Left hindlimb (tissue), 1 donor: ENCODE measurements at regions not wholly inside any gene's neighbourhood (a gene's known extent, or its start where the extent isn't known, plus 50 kb on each side); places are given as distances from the start of the nearest gene placed in this dataset.
"Not testable (repeated sequence)": the region's sequence is repeated elsewhere in the genome, so short reads cannot be mapped to it uniquely, and the experiment has no call there.

ENCODE experiments used
- DNase-seq: peaks from one replicate; pipeline ENCODE4 v3.0.0-alpha.2; 2018

GRCh38 chr18:2199060-2199459 lies 372.2 kb downstream of the METTL4 start:
- no peak for DNase-seq

- no peak for DNase-seq
Observed at GRCh38 chr18:2201036-2201600, 370.2 kb downstream of the METTL4 start.

- no peak for DNase-seq
Observed at GRCh38 chr18:2204736-2205135, 366.6 kb downstream of the METTL4 start.

GRCh38 chr18:2207294-2207693 lies 364.0 kb downstream of the METTL4 start:
- no peak for DNase-seq

DNA sequence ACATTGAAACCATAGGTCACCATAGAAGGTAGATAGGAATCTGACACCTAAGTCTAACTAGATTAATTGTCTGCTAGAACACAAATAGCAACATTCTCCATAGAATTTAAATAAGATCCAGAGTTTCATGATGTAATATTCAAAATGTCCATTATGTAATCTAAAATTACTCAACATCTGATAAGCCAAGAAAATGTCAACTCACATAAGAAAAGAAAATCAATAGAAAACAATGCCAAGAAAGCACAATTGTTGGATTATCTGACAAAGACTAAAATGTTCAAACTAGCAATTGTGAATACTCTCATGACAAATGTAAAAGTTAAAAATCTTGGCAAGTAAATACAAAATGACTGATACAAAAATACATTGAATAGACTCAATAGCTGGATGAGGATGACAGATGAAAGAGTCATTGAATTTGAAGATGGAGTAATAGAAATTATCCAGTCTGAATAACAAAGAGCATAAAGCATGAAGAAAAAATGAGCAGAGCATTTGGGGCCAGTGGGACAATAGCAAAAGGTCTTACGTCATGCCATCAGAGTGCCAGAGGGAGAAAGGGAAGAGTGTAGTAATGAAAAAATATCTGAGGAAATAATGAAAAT lies 358.6 kb downstream of the METTL4 start:
- no peak for DNase-seq

- no peak for DNase-seq
Observed at GRCh38 chr18:2213905-2214304, 357.4 kb downstream of the METTL4 start.

GRCh38 chr18:2217356-2217755 lies 353.9 kb downstream of the METTL4 start:
- no peak for DNase-seq

GRCh38 chr18:2218101-2218500 lies 353.2 kb downstream of the METTL4 start:
- no peak for DNase-seq

- DNase-seq: no peak
Observed at GRCh38 chr18:2219706-2220105, 351.6 kb downstream of the METTL4 start.

- DNase-seq: no peak
Observed at GRCh38 chr18:2222270-2223185, 348.8 kb downstream of the METTL4 start.

- no peak for DNase-seq
Observed at GRCh38 chr18:2223449-2223848, 347.9 kb downstream of the METTL4 start.

GRCh38 chr18:2223849-2224248 lies 347.5 kb downstream of the METTL4 start:
- DNase-seq: peak; percentile 36

- DNase-seq: no peak
Observed at GRCh38 chr18:2236232-2236631, 335.1 kb downstream of the METTL4 start.

GRCh38 chr18:2237706-2238105 lies 333.6 kb downstream of the METTL4 start:
- no peak for DNase-seq

- no peak for DNase-seq
Observed at GRCh38 chr18:2240311-2240705, 331.0 kb downstream of the METTL4 start.

GRCh38 chr18:2244641-2245040 lies 326.7 kb downstream of the METTL4 start:
- no peak for DNase-seq

- not testable (repeated sequence) for DNase-seq
Observed at GRCh38 chr18:2247101-2247500, 324.2 kb downstream of the METTL4 start.

DNA sequence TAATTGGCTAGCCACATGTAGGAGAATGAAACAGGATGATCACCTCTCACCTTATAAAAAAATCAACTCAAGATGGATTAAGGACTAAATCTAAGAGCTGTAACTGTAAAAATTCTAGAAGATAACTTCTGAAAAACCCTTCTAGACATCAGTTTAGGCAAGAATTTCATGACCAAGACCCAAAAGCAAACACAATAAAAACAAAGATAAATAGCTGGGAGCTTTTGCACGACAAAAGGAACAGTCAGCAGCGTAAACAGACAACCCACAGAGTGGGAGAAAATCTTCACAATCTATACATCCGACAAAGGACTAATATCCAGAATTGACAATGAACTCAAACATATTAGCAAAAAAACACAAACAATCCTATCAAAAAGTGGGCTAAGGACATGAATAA lies 316.3 kb downstream of the METTL4 start:
- no peak for DNase-seq

DNA sequence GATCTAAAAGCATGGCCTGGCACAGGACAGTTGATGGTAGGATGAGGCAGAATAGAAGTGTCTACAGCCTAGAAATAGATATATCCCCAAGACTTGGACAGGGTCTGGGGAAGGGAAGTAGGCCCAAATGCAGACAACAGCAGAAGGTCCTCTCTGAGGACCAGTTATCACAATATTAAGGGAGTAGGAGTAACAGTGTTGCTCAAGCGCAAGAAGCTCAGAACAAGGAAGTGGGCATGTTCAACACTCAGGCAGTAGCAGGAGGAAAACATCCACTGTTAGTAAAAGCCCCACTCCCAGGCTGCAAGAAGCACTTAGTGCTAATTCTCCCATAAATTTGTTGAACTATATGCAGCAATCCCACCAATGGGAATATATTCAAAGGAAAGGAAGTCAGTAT lies 314.7 kb downstream of the METTL4 start:
- no peak for DNase-seq

GRCh38 chr18:2258954-2259353 lies 312.4 kb downstream of the METTL4 start:
- DNase-seq: no peak

DNA sequence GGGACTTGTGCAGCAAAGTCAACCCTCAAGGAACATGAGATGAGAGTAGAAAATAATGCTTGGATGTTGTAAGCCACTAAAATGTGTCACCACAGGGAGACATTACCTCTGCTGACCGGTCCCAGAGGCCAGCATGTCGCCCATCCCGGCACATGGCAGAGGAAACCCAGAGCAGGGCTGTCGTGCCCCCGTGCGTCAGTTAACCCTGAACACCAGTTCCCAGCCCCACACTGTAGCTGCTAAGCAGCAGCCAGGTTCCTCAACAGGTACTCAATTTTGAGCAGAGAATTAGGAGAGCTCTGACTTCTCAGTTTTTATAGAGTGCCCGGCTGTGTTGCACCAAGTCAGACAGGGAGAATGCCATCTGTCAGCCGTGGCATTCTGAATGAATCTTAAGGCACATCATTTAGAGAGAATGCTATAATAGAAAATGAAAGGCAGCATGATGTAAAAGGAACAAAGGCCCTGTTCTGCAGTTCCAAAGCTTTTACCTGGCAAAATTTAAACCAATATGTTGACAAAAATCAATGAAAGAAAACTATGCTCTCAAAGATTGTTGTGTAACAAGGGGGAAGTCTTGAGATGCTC lies 307.9 kb downstream of the METTL4 start:
- no peak for DNase-seq

GRCh38 chr18:2274613-2275012 lies 296.7 kb downstream of the METTL4 start:
- no peak for DNase-seq

DNA sequence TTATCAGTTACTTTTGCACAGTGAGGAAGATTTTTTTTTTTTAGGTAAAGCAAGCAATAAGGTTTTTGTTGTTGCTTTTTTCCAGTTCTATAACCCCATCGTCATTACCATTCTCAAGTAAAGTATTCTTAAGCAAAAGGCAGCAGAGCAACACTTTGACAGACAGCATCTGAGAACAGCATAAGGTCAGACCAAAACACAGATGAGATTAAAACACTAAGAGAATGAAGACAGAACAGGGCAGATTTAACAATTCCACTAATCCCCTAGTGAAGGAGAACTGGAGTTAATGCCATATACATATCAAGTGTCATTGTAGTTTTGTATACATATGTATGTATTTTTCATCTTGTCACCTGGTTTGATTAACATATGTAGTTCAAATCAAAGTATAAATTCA lies 290.2 kb downstream of the METTL4 start:
- no peak for DNase-seq
